Activated naive CD4-positive, alpha-beta T cell treated with anti-CD3 and anti-CD28 coated beads, Interleukin-2, amount 10 ng/mL, durations not matched to agents 7 days and 5 days (primary cell): ENCODE measurements at regions not wholly inside any gene's neighbourhood (a gene's known extent, or its start where the extent isn't known, plus 50 kb on each side); places are given as distances from the start of the nearest gene placed in this dataset.

ENCODE experiments used
- CTCF ChIA-PET: fragments of 350-600 bp; sonication (Branson Sonifier 250); formaldehyde crosslinking; loops from one replicate; lab custom pipeline; 2021; ENCODE audit warnings: antibody characterized with exemption; lab: Charles Lee
- DNase-seq: peaks from one replicate; pipeline ENCODE4 v3.0.0-alpha.2; 2020
- H3K27ac Mint-ChIP-seq: one replicate; pipeline ENCODE4 v1.8.0; 2021; ENCODE audit warnings: mild to moderate bottlenecking, moderate library complexity, mixed read lengths
- H3K27me3 Mint-ChIP-seq: one replicate; pipeline ENCODE4 v1.8.0; 2021; ENCODE audit warnings: mild to moderate bottlenecking, mixed read lengths
- H3K36me3 Mint-ChIP-seq: one replicate; pipeline ENCODE4 v1.8.0; 2021; ENCODE audit warnings: mixed read lengths
- H3K4me1 Mint-ChIP-seq: one replicate; pipeline ENCODE4 v1.8.0; 2021; ENCODE audit warnings: mixed read lengths
- H3K4me3 Mint-ChIP-seq: one replicate; pipeline ENCODE4 v1.8.0; 2021; ENCODE audit warnings: mild to moderate bottlenecking, moderate library complexity, mixed read lengths
- H3K9me3 Mint-ChIP-seq: one replicate; pipeline ENCODE4 v1.8.0; 2021; ENCODE audit warnings: mixed read lengths

DNA sequence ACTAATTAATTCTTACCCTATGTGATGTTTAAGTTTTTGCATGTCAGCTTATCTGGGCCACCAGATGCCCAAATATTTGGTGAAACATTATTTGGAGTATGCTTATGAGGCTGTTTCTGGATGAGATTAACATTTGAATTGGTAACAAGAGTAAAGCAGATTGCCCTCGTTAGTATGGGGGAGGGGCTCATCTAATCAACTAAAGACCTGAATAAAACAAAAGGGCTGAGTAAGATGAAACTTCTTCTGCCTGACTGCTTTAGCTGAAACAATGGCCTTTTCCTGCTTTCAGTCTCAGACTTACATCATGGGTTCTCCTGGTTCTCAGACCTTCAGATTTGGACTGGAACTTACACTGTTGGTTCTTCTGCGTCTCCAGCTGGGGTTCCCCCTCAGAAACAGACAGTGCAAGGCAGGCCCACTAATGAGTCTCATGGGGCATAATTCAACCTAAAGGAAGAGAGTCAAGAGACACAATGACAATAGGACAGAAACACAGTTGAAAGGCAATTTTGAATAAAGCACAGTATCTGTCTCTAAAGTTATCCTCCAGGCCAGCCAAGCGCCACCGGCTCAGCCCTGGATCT, 288.4 kb downstream of the CAAP1 start:
- peaks cover 2% of the 10 kb centered on the region for H3K9me3 Mint-ChIP-seq
- no peaks in the 10 kb centered on the region for H3K4me1 Mint-ChIP-seq
- CTCF ChIA-PET, result no interaction called here
- no peaks in the 10 kb centered on the region for H3K27me3 Mint-ChIP-seq
- H3K36me3 Mint-ChIP-seq, result no peaks in the 10 kb centered on the region
- no peak for DNase-seq
- no peak overlapping the region for H3K4me3 Mint-ChIP-seq
- no peak overlapping the region for H3K27ac Mint-ChIP-seq

DNA sequence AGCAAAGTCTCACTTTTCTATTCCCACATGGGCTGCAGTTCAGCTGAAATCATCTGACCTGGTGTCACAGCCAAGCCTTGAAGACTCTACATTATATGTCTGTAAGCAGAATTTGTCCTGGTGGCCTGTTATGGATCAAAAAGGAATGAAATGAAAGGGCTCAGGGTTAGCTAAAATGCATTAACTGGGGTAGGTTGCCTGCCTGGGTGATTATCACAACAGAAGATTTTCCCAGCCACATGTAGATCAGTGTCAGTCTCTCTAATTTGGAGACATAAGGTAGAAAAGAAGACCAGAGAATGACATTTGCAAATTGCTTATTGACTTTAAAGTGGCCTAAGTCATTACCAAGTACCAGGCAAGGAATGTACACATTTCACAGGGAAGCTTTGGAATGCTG, 289.0 kb downstream of the CAAP1 start:
- Mint-ChIP-seq H3K36me3 (no peaks in the 10 kb centered on the region), H3K27me3 (no peaks in the 10 kb centered on the region)
- CTCF ChIA-PET, result no interaction called here

DNA sequence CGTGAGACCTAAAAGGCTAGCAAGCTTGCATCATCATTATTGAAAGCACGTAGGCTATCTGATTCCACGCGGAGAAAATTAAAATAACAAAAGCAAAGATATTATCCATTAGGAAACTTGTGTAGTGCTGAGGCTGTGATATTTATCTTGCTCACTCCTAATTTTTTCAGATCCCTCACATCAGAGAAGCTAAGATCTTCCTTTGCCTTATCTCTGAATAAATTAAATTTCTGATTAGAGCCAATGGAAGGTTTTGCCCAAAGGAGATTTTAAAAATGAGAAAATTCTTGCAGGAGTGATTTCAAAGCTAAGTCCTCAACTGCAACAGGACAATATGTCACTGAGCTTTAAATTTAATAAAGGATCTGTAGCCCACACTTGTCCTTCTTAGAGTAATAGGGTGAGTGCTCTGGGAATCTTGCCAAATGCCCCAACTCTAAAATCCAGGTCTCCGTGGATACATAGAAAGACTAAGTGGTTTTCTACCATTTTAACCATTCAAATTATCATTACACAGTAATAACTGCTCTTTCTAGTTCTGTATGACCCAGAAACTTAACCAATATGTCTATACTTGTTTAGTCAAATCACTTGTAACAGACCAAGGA, 295.0 kb downstream of the CAAP1 start:
- Mint-ChIP-seq H3K4me3 (no peak overlapping the region), H3K9me3 (peaks cover 4% of the 10 kb centered on the region), H3K4me1 (no peaks in the 10 kb centered on the region), H3K27me3 (no peaks in the 10 kb centered on the region), H3K27ac (no peak overlapping the region), H3K36me3 (no peaks in the 10 kb centered on the region)
- CTCF ChIA-PET, result no interaction called here
- DNase-seq, result no peak

More for the DNA sequence above, 289.0 kb downstream of the CAAP1 start:
- no peak for DNase-seq
- Mint-ChIP-seq H3K9me3 (peaks cover 2% of the 10 kb centered on the region), H3K4me1 (no peaks in the 10 kb centered on the region), H3K4me3 (no peak overlapping the region), H3K27ac (no peak overlapping the region)

DNA sequence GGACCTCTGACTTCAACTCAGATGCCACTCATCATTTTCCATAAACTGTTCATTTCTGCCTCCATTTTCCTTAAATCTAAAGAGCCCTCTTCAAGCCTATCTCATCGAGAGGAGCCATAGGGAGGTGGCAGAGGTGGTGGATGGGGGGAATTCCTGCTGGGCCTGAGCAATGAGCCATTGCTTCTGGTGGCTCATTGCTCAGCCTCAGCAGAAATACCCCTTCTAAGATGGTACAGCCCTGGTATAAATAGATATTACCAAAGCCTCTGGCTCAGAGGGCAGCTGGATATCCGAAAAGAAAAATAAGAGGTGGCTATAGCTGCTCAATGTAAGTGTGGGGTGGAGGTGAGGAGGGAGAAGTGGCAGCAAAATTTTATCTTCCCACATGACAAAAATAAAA, 313.5 kb downstream of the CAAP1 start:
- CTCF ChIA-PET, result no interaction called here
- no peaks in the 10 kb centered on the region for H3K9me3 Mint-ChIP-seq
- no peak overlapping the region for H3K4me3 Mint-ChIP-seq

DNA sequence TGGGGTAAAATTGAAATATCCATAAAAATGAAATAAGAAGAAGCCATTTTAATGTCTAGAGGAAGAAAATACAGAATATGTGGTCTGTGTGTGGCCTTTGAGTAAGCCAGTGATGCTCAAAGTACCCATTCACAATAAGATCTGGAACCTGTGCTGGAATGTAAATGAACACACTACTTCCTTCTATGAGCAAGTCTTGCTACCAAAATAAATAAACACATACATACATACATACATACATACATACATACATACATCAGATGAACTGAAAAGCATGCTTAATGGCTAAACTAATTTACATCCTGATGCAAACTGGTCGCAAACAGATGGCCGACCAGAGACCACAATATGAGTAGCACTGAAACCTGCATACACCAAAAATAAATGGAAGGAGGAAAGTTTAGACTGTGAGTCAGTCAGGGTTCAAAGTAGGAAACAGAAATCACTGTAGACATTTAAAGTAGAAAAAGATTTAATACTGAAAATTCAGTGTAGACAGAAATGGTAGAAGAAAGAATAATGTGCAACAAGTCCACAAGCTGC, 317.6 kb downstream of the CAAP1 start:
- DNase-seq, result no peak
- H3K4me1 Mint-ChIP-seq, result no peaks in the 10 kb centered on the region

More for the DNA sequence above, 313.5 kb downstream of the CAAP1 start:
- Mint-ChIP-seq H3K27ac (no peak overlapping the region), H3K4me1 (no peaks in the 10 kb centered on the region), H3K36me3 (no peaks in the 10 kb centered on the region), H3K27me3 (no peaks in the 10 kb centered on the region)
- no peak for DNase-seq

DNA sequence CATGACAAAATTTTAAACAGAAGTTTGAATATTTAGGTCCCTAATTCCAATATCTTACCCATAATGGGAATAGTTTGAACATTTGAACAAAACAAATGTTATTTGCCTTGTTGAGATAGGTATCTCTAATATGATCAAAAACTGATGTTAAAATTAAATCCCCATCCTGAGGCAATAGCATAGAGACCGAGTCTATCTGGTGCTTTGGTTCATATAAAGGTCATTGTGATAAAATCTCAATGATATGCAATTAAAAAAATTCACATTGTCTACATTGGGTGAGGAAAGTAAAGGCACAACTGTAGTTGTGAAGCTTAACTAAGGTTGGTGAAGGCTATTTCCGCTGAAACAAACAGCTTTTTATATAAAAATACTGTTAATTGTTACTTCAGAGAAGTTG, 318.3 kb downstream of the CAAP1 start:
- CTCF ChIA-PET, result interaction anchor here (0.7 kb wide), 1 partner anchor 456 kb away, joined by 3 read pairs; no protein-coding TSS in a partner anchor
- Mint-ChIP-seq H3K4me3 (no peak overlapping the region), H3K27ac (no peak overlapping the region), H3K27me3 (no peaks in the 10 kb centered on the region), H3K4me1 (no peaks in the 10 kb centered on the region), H3K36me3 (no peaks in the 10 kb centered on the region), H3K9me3 (no peaks in the 10 kb centered on the region)
- DNase-seq, result no peak

More for the DNA sequence above, 317.6 kb downstream of the CAAP1 start:
- H3K9me3 Mint-ChIP-seq, result no peaks in the 10 kb centered on the region
- no peak overlapping the region for H3K27ac Mint-ChIP-seq
- no peak overlapping the region for H3K4me3 Mint-ChIP-seq
- CTCF ChIA-PET, result no interaction called here
- H3K27me3 Mint-ChIP-seq, result no peaks in the 10 kb centered on the region
- H3K36me3 Mint-ChIP-seq, result no peaks in the 10 kb centered on the region

DNA sequence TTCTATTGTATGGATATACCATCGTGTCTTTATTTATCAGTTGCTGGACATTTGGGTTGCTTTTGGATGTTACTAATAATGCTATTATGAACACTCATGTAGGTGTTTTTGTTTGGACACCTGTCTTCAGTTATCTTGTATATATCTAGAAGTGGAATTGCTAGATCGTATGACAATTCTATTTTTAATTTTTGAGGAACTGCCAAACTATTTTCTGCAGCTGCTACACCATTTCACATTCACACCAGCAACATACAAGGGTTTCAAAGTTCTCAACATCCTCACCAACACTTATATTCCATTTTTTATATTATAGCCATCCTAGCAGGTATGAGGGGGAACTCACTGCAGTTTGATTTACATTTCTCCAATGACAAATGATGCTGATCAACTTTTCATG, 324.6 kb downstream of the CAAP1 start:
- Mint-ChIP-seq H3K27me3 (no peaks in the 10 kb centered on the region), H3K4me1 (no peaks in the 10 kb centered on the region), H3K27ac (no peak overlapping the region)

DNA sequence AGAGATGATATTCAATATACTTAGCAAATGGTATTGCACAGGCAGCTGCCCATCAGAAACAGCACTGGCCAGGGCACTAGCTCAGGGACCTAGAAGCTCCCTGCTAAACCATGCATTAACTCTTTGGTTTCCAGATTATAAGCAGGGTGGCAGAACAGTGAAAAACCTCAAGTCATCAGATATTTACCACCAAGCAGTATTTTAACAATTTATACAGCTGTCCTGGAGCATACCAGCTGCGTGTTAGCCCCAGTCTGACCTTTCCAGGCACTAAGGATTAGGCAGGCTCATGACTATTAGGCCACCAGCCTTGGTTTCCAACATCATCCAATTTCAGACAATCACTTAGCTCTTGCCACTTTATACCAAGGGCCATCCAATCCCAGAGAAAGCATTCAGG, 326.5 kb downstream of the CAAP1 start:
- Mint-ChIP-seq H3K4me3 (no peak overlapping the region), H3K9me3 (peaks cover 3% of the 10 kb centered on the region), H3K4me1 (no peaks in the 10 kb centered on the region), H3K27me3 (no peaks in the 10 kb centered on the region), H3K27ac (no peak overlapping the region), H3K36me3 (no peaks in the 10 kb centered on the region)
- CTCF ChIA-PET, result no interaction called here
- no peak for DNase-seq

More for the DNA sequence above, 324.6 kb downstream of the CAAP1 start:
- Mint-ChIP-seq H3K4me3 (no peak overlapping the region), H3K9me3 (peaks cover under 1% of the 10 kb centered on the region), H3K36me3 (no peaks in the 10 kb centered on the region)
- CTCF ChIA-PET, result no interaction called here
- DNase-seq, result no peak

DNA sequence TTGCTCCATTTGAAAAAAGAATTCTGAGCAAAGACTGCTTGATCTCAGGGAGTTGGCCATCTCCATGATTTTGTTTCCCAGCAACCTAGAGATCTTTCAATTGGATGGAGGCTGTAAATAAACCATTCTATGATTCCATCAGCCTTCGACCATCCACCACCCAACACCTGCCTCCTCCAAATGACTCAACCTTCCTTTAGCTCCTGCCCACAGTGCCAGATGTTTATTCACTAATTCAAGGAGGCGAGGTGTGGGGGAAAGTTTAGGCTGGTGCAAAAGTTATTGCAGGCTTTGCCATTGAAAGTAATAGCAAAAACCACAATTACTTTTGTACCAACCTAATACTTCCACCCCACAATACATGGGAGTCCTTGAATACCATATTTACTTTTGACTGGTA, 327.5 kb downstream of the CAAP1 start:
- H3K4me1 Mint-ChIP-seq, result no peaks in the 10 kb centered on the region

DNA sequence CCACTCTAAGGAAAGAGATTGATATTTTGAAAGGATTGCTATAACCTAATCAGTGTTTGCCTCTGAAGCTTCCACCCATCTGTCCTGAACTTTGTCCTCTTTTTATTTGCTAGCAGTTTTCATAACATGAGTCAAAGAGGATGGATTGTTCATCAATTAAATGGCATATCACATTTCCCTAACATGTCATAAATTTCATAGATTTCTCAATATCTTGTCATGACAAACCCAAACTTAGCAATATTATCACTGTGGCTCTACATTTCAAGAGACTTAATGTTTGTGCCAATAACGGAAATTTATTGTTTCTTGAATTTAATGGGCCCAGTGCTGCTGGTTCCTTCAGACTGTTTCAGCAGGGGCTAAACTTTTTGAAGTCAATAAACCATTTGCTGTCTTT, 330.3 kb downstream of the CAAP1 start:
- H3K27ac Mint-ChIP-seq, result no peak overlapping the region
- H3K4me1 Mint-ChIP-seq, result no peaks in the 10 kb centered on the region
- H3K4me3 Mint-ChIP-seq, result no peak overlapping the region
- CTCF ChIA-PET, result no interaction called here
- H3K9me3 Mint-ChIP-seq, result peaks cover 10% of the 10 kb centered on the region
- DNase-seq, result no peak
- no peaks in the 10 kb centered on the region for H3K27me3 Mint-ChIP-seq
- H3K36me3 Mint-ChIP-seq, result no peaks in the 10 kb centered on the region

More for the DNA sequence above, 327.5 kb downstream of the CAAP1 start:
- H3K4me3 Mint-ChIP-seq, result no peak overlapping the region
- no peaks in the 10 kb centered on the region for H3K36me3 Mint-ChIP-seq
- no peaks in the 10 kb centered on the region for H3K27me3 Mint-ChIP-seq
- H3K27ac Mint-ChIP-seq, result no peak overlapping the region
- no peak for DNase-seq
- H3K9me3 Mint-ChIP-seq, result peaks cover 7% of the 10 kb centered on the region
- CTCF ChIA-PET, result no interaction called here

DNA sequence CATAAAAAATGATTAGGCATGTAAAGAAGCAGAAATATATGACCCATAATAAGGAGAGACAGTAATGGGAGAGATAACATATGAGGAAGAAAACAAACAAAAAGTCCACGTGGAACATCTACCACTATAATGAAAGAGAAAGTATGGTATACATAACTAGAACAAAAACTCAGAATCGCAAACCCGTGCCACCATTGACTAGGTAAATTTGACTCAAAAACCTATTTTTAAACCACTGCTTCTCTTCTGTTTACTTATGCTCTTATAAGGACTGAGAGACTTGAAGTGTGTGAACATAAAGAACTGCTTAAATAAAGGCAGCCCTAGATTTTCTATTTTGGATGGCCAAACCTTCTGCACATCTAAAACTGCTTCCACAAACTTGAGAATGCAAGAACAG, 330.7 kb downstream of the CAAP1 start:
- Mint-ChIP-seq H3K4me3 (no peak overlapping the region), H3K9me3 (peaks cover 10% of the 10 kb centered on the region), H3K4me1 (no peaks in the 10 kb centered on the region), H3K27ac (no peak overlapping the region), H3K36me3 (no peaks in the 10 kb centered on the region), H3K27me3 (no peaks in the 10 kb centered on the region)
- CTCF ChIA-PET, result no interaction called here
- no peak for DNase-seq

DNA sequence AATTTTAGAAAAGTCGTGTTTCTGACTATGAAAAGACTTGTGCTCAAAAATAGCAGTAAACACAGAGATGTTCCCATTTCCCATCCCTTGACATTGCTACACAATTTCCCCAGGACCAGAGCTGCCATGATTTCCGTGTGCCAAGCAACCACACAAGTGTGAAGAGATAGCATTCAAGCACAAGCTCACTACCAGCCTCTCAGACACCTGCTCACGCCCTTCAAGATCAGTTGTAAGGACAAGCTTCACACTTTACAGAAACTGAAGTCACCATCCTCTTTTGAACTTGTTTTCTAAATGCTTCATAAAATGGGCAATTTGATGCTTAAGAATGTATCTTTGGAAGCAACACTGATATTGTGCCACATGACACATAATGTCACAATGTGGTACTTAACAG, 333.1 kb downstream of the CAAP1 start:
- CTCF ChIA-PET, result no interaction called here
- H3K27ac Mint-ChIP-seq, result no peak overlapping the region
- no peaks in the 10 kb centered on the region for H3K27me3 Mint-ChIP-seq
- H3K9me3 Mint-ChIP-seq, result peaks cover 17% of the 10 kb centered on the region
- H3K4me1 Mint-ChIP-seq, result no peaks in the 10 kb centered on the region
- no peak overlapping the region for H3K4me3 Mint-ChIP-seq
- DNase-seq, result no peak
- no peaks in the 10 kb centered on the region for H3K36me3 Mint-ChIP-seq

DNA sequence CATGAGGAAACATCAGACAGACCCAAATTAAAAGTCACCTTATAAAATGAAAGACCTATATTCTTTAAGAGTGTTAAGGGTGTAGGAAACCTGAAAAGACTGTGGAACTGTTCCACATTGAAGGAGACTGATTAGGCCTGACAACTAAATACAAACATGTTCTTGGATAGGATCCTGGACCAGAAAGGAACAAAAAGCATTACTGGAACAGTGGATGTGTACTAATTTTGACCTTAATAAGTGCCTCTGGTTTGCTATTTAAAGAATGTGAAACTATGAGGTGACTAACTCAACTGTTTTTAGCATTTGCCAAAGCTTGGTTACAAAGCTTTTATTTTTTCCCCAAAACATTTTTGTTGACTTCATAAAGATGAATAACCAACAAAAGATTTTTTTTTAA, 340.6 kb downstream of the CAAP1 start:
- H3K4me1 Mint-ChIP-seq, result no peaks in the 10 kb centered on the region
- peaks cover 11% of the 10 kb centered on the region for H3K9me3 Mint-ChIP-seq
- H3K27me3 Mint-ChIP-seq, result no peaks in the 10 kb centered on the region
- H3K27ac Mint-ChIP-seq, result no peak overlapping the region
- DNase-seq, result no peak
- no peaks in the 10 kb centered on the region for H3K36me3 Mint-ChIP-seq
- CTCF ChIA-PET, result no interaction called here
- no peak overlapping the region for H3K4me3 Mint-ChIP-seq

DNA sequence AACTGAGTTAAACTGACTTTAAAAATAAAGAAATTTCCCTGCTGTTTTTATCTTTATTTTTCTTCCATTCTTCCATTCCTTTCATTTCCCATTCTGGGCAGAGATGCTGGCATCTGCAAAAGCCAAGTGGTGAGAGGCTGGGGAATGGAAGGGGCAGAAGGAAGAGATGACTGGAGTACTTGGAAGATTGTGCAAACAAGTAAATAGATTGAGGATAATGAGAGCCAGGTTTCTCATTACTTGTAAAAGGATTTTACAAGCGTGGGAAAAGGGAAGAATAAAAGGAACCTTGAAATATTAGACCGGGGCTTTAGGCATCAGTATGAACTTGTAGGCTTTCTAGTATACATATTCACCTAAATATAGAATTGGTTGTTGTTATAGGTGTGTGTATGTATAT, 341.2 kb downstream of the CAAP1 start:
- no peaks in the 10 kb centered on the region for H3K36me3 Mint-ChIP-seq
- CTCF ChIA-PET, result no interaction called here
- H3K27ac Mint-ChIP-seq, result no peak overlapping the region
- no peak for DNase-seq
- no peak overlapping the region for H3K4me3 Mint-ChIP-seq
- H3K9me3 Mint-ChIP-seq, result peaks cover 11% of the 10 kb centered on the region
- H3K27me3 Mint-ChIP-seq, result no peaks in the 10 kb centered on the region
- no peaks in the 10 kb centered on the region for H3K4me1 Mint-ChIP-seq

DNA sequence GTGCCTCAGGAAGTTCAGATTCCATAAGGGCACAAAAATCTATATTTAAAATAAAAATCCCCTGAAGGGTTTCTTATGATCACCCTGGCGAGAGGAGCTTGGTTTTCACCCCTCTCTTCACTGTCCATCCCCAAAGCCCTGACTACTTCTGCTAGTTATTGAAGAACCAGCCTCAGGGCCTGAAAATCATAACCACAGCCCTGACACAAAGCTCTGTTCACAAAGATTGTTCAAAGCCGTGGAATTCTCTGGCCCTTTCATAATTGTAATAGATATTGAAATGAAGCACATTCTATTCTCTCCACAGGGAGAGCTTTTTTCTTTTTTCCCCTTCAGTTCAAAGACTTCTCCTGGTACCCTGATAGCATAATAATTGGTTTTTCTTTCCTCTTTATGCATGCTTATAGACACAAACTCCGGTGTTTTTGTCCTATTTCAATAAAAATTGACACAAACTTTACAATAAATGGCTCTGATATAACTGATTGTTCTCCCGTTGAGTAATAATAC, 343.8 kb downstream of the CAAP1 start:
- DNase-seq, result no peak
- Mint-ChIP-seq H3K9me3 (peaks cover 7% of the 10 kb centered on the region), H3K4me1 (no peaks in the 10 kb centered on the region), H3K27me3 (no peaks in the 10 kb centered on the region), H3K4me3 (no peak overlapping the region), H3K36me3 (no peaks in the 10 kb centered on the region), H3K27ac (no peak overlapping the region)
- CTCF ChIA-PET, result no interaction called here
